Natural killer cell (primary cell): ENCODE measurements at regions not wholly inside any gene's neighbourhood (a gene's known extent, or its start where the extent isn't known, plus 50 kb on each side); places are given as distances from the start of the nearest gene placed in this dataset.
"Not testable (repeated sequence)": the region's sequence is repeated elsewhere in the genome, so short reads cannot be mapped to it uniquely, and the experiment has no call there.

Source experiments
- ATAC-seq, 3 donors: fragments of 150-1000 bp in 2 of 3; fragments of 200-7000 bp in 1 of 3; cut with Tn5 transposase; 1 replicate in 1 of 3; 2 replicates in 2 of 3; pipeline ENCODE4 v1.10.0; 2021; ENCODE audit warnings: mild to moderate bottlenecking in 2 of 3, moderate library complexity in 2 of 3
- DNase-seq, 2 donors: peaks; one replicate each; pipeline versions ENCODE4 v3.0.0 to v3.0.0-alpha.2; 2013 to 2021; ENCODE audit warnings: mixed read lengths in 1 of 2
- H3K27ac ChIP-seq: one replicate; pipeline ENCODE4 v1.5.1; 2013; ENCODE audit warnings: mild to moderate bottlenecking, low read length
- H3K27me3 ChIP-seq: one replicate; pipeline ENCODE4 v1.6.1; 2013; ENCODE audit warnings: low read length; ENCODE audit not compliant: control insufficient read depth, insufficient read depth
- H3K36me3 ChIP-seq: one replicate; pipeline ENCODE4 v1.6.1; 2013; ENCODE audit warnings: low read length; ENCODE audit not compliant: control insufficient read depth, insufficient read depth
- H3K4me1 ChIP-seq: one replicate; pipeline ENCODE4 v1.6.1; 2013; ENCODE audit warnings: low read length; ENCODE audit not compliant: control insufficient read depth, insufficient read depth
- H3K4me3 ChIP-seq: one replicate; pipeline ENCODE4 v1.5.1; 2013; ENCODE audit warnings: low read length
- H3K9me3 ChIP-seq: one replicate; pipeline ENCODE4 v1.6.1; 2013; ENCODE audit warnings: low read length; ENCODE audit not compliant: control insufficient read depth, insufficient read depth
- H3K27ac Mint-ChIP-seq, 2 donors: one replicate each; pipeline ENCODE4 v1.8.0; 2022; ENCODE audit warnings: mild to moderate bottlenecking in 2 of 2, mixed read lengths in 2 of 2, moderate library complexity in 1 of 2
- H3K27me3 Mint-ChIP-seq, 2 donors: one replicate each; pipeline ENCODE4 v1.8.0; 2022; ENCODE audit warnings: low read depth in 2 of 2, mixed read lengths in 2 of 2
- H3K36me3 Mint-ChIP-seq: one replicate; pipeline ENCODE4 v1.8.0; 2022; ENCODE audit warnings: mixed read lengths
- H3K4me1 Mint-ChIP-seq, 2 donors: one replicate each; pipeline ENCODE4 v1.8.0; 2022; ENCODE audit warnings: mixed read lengths in 2 of 2
- H3K4me3 Mint-ChIP-seq: one replicate; pipeline ENCODE4 v1.8.0; 2022; ENCODE audit warnings: mild to moderate bottlenecking, moderate library complexity, mixed read lengths
- H3K9me3 Mint-ChIP-seq, 2 donors: one replicate each; pipeline ENCODE4 v1.8.0; 2022; ENCODE audit warnings: mixed read lengths in 2 of 2
- CTCF ChIP-seq: fragments of 200-600 bp; IDR thresholded peaks from one replicate; pipeline ENCODE4 v1.8.0; 2022; ENCODE audit warnings: antibody characterized with exemption
- WGBS: methylation state at CpG from one replicate; pipeline ENCODE4 v1.1.7; 2013; ENCODE audit warnings: missing lambda C conversion rate; ENCODE audit not compliant: insufficient coverage; 5-methylcytosine and 5-hydroxymethylcytosine counted together
- intact Hi-C: fragments of 100-400 bp; cut with micrococcal nuclease; formaldehyde crosslinking; loops from one replicate; pipeline ENCODE4 v1.14.2; 2022

- no peak overlapping the region for H3K27ac Mint-ChIP-seq
- no peak for TF ChIP-seq CTCF
- ATAC-seq (no peak), DNase-seq (no peak)
- H3K4me1 Mint-ChIP-seq, result no peaks in the 10 kb centered on the region
- H3K27ac ChIP-seq, result no peak overlapping the region
- H3K4me3 ChIP-seq, result no peak overlapping the region
- peaks cover 0 to 10% of the 10 kb centered on the region in 2 donors for H3K27me3 Mint-ChIP-seq
- H3K9me3 ChIP-seq, result peaks cover 4% of the 10 kb centered on the region
- H3K4me1 ChIP-seq, result no peaks in the 10 kb centered on the region
- 78% methylated on average over 9 of the region's 9 CpGs for WGBS
- H3K36me3 ChIP-seq, result no peaks in the 10 kb centered on the region
- no peaks in the 10 kb centered on the region for H3K9me3 Mint-ChIP-seq
- no peaks in the 10 kb centered on the region for H3K36me3 Mint-ChIP-seq
- H3K4me3 Mint-ChIP-seq, result no peak overlapping the region
- no peaks in the 10 kb centered on the region for H3K27me3 ChIP-seq
- intact Hi-C loops, result no loop called here
Measured at GRCh38 chr4:3599951-3600350, 67.7 kb upstream of the LRPAP1 start.

DNA sequence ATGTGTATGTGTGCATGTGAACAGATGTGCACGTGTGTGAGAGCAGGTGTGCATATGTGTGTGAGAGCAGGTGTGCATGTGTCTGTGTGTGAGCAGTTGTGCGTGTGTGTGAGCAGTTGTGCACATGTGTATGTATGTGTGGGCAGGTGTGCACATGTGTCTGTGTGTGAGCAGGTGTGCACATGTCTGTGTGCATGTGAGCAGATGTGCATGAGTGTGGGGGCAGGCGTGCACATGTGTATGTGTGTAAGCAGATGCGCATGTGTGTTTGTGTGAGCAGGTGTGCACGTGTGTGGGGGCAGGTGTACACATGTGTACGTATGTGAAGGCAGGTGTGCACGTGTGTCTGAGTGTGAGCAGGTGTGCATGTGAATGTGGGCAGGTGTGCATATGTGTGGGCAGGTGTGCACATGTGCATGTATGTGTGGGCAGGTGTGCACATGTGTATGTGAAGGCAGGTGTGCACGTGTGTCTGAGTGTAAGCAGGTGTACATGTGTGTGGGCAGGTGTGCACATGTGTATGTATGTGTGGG, 66.5 kb upstream of the LRPAP1 start:
- no peaks in the 10 kb centered on the region for H3K36me3 Mint-ChIP-seq

DNA sequence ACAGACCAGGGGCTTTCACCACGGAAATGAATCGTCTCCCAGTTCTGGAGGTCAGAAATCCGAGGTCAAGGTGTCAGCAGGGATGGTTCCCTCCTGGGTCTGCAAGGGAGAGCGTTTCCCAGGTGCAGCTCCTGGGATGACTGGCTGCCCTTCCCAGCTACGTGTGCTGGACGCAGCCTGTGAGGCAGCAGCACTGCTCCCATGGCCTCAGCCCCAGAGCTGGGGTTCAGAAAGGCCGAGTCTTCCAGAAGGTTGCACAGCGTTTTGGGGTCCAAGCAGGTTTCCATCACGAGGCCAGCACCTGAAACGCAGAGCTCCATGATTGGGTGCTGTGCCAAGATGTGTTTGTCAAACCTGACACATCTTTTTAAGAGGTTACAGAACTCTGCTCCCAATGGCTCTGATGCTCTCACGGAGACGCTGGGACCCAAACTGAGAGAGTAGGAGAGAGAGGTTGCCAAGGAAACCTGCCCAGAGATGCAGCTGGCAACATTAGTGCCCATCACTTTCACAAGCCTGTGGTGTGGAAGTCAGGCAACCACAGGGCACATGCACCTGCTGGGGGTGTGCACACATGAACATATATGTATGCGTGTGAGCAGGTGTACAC, 65.8 kb upstream of the LRPAP1 start:
- H3K9me3 Mint-ChIP-seq, H3K27me3 ChIP-seq, H3K4me3 Mint-ChIP-seq, H3K4me3 ChIP-seq, H3K27ac ChIP-seq, H3K9me3 ChIP-seq, DNase-seq, H3K36me3 ChIP-seq, ATAC-seq, intact Hi-C loops, H3K36me3 Mint-ChIP-seq, H3K4me1 Mint-ChIP-seq, H3K27ac Mint-ChIP-seq, H3K4me1 ChIP-seq: not testable (repeated sequence)
- H3K27me3 Mint-ChIP-seq, result peaks cover 8 to 16% of the 10 kb centered on the region in 2 donors
- WGBS, result 87% methylated on average over 13 of the region's 13 CpGs

More for the DNA sequence above, 66.5 kb upstream of the LRPAP1 start:
- ATAC-seq (no peak), DNase-seq (no peak)
- Histone ChIP-seq H3K27me3 (no peaks in the 10 kb centered on the region), H3K4me1 (no peaks in the 10 kb centered on the region), H3K9me3 (peaks cover 4% of the 10 kb centered on the region), H3K4me3 (no peak overlapping the region), H3K27ac (no peak overlapping the region), H3K36me3 (no peaks in the 10 kb centered on the region)
- no peaks in the 10 kb centered on the region for H3K4me1 Mint-ChIP-seq
- intact Hi-C loops, result no loop called here
- peaks cover 6 to 16% of the 10 kb centered on the region in 2 donors for H3K27me3 Mint-ChIP-seq
- no peak overlapping the region for H3K4me3 Mint-ChIP-seq
- no peaks in the 10 kb centered on the region for H3K9me3 Mint-ChIP-seq
- TF ChIP-seq CTCF, result no peak
- 98% methylated on average over 8 of the region's 8 CpGs for WGBS
- no peak overlapping the region for H3K27ac Mint-ChIP-seq

DNA sequence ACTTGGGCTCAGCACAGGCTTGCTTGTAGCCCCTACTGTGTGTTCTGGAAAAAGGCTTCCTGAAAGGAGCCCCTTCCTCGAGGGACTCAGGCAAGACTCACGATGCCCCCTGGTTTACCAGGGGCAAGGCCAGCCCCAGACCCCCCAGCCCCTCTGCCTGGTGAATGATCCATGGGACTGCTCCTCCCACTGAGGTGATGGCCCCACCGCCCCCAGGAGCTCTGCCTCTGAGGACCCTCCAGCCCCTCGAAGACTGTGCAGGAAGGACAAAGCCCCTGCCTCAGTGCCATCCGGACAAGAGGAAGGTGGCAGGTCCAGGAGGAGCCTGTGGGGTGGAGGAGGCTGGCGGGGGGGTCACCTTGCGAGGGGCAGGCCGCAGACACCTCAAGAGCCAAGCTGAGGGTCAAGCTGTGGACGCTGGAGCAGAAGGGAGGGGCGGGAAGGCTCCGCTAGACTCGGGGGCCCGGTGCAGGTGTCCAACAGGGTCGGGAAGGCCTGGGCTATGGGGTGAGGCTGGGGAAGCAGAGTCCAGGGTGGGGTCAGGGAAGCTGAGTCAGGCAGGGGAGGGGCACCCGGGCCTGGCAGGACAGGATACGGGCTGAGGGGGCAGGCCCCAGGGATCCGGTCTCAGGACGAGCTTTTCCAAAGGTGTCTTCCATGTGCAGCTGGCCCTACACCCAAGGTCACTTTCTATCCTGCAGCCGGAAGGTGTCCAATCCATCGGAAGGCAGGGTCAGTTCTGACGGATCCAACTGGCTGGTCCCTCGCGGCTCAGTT, 64.9 kb upstream of the LRPAP1 start:
- 85% methylated on average over 23 of the region's 23 CpGs for WGBS
- DNase-seq, ATAC-seq, H3K4me1 ChIP-seq, H3K4me3 ChIP-seq, H3K27ac Mint-ChIP-seq, H3K36me3 ChIP-seq, H3K27me3 ChIP-seq, H3K9me3 ChIP-seq, H3K9me3 Mint-ChIP-seq, intact Hi-C loops, H3K4me3 Mint-ChIP-seq, H3K4me1 Mint-ChIP-seq, H3K36me3 Mint-ChIP-seq, H3K27ac ChIP-seq: not testable (repeated sequence)
- peaks cover 11 to 16% of the 10 kb centered on the region in 2 donors for H3K27me3 Mint-ChIP-seq

GRCh38 chr4:3595627-3596291, 63.5 kb upstream of the LRPAP1 start:
- peaks cover 14 to 16% of the 10 kb centered on the region in 2 donors for H3K27me3 Mint-ChIP-seq
- WGBS, result 88% methylated on average over 23 of the region's 27 CpGs
- DNase-seq, H3K4me1 ChIP-seq, H3K36me3 ChIP-seq, H3K4me3 Mint-ChIP-seq, intact Hi-C loops, H3K9me3 ChIP-seq, H3K4me3 ChIP-seq, H3K27ac Mint-ChIP-seq, H3K4me1 Mint-ChIP-seq, H3K27ac ChIP-seq, H3K9me3 Mint-ChIP-seq, ATAC-seq, H3K27me3 ChIP-seq, H3K36me3 Mint-ChIP-seq: not testable (repeated sequence)

GRCh38 chr4:3594751-3595150, 62.5 kb upstream of the LRPAP1 start:
- H3K9me3 ChIP-seq, H3K4me1 Mint-ChIP-seq, H3K27ac ChIP-seq, H3K4me3 ChIP-seq, H3K9me3 Mint-ChIP-seq, H3K36me3 ChIP-seq, H3K27me3 ChIP-seq, H3K27ac Mint-ChIP-seq, H3K4me3 Mint-ChIP-seq, H3K4me1 ChIP-seq, ATAC-seq, intact Hi-C loops, DNase-seq, H3K36me3 Mint-ChIP-seq: not testable (repeated sequence)
- peaks cover 14 to 16% of the 10 kb centered on the region in 2 donors for H3K27me3 Mint-ChIP-seq
- 91% methylated on average over 8 of the region's 9 CpGs for WGBS
